Transverse colon (tissue), 4 donors: ENCODE measurements at regions not wholly inside any gene's neighbourhood (a gene's known extent, or its start where the extent isn't known, plus 50 kb on each side); places are given as distances from the start of the nearest gene placed in this dataset.

Experiments used
- CTCF ChIP-seq, 5 experiments: fragments of 200-600 bp in 3 of 5; fragments of 450-650 bp in 2 of 5; sonication (generic) in 3 of 5; IDR thresholded peaks; 1 replicate in 2 of 5; 2 replicates in 3 of 5; pipeline ENCODE4 v1.5.1; 2016 to 2017; ENCODE audit warnings: antibody characterized with exemption in 5 of 5, inconsistent platforms in 3 of 5, mild to moderate bottlenecking in 2 of 5, moderate library complexity in 1 of 5
- POLR2A ChIP-seq: fragments of 450-650 bp; IDR thresholded peaks from one replicate; pipeline ENCODE4 v1.6.1; 2016; ENCODE audit warnings: antibody characterized with exemption, mild to moderate bottlenecking, moderate library complexity
- POLR2AphosphoS5 ChIP-seq, 3 donors: sonication (generic); formaldehyde crosslinking; IDR thresholded peaks; one replicate each; pipeline ENCODE4 v1.6.1; 2016; ENCODE audit warnings: antibody characterized with exemption in 3 of 3

- TF ChIP-seq POLR2A, result no peak
- no peak for TF ChIP-seq POLR2AphosphoS5 (IDR thresholded peaks at IDR 0.05)
- no peak for TF ChIP-seq CTCF (IDR thresholded peaks at IDR 0.05)
Measured at GRCh38 chr5:23024470-23024869, 171.3 kb upstream of the CDH12 start.
